SKM-1 treated with dmso at 0.1 percent for 144 hours (cell line): ENCODE measurements at regions not wholly inside any gene's neighbourhood (a gene's known extent, or its start where the extent isn't known, plus 50 kb on each side); places are given as distances from the start of the nearest gene placed in this dataset.
"Not testable (repeated sequence)": the region's sequence is repeated elsewhere in the genome, so short reads cannot be mapped to it uniquely, and the experiment has no call there.

Experiments used
- DNase-seq: peaks from one replicate; lab custom pipeline; 2025; ENCODE audit not compliant: unreplicated experiment; lab: John Stamatoyannopoulos, UW

GRCh38 chr4:95779447-95779846 lies 60.4 kb upstream of the PDHA2 start:
- no peak for DNase-seq

- DNase-seq = no peak
Observed at GRCh38 chr4:95778666-95779065, 61.2 kb upstream of the PDHA2 start.

GRCh38 chr4:95770605-95771004 lies 69.3 kb upstream of the PDHA2 start:
- not testable (repeated sequence) for DNase-seq

- DNase-seq = no peak
Observed at GRCh38 chr4:95764961-95765360, 74.9 kb upstream of the PDHA2 start.

- no peak for DNase-seq
Observed at GRCh38 chr4:95761871-95762270, 78.0 kb upstream of the PDHA2 start.

GRCh38 chr4:95761426-95761825 lies 78.5 kb upstream of the PDHA2 start:
- DNase-seq = no peak

- not testable (repeated sequence) for DNase-seq
Observed at GRCh38 chr4:95760646-95761045, 79.2 kb upstream of the PDHA2 start.

GRCh38 chr4:95758001-95758400 lies 81.9 kb upstream of the PDHA2 start:
- no peak for DNase-seq

- no peak for DNase-seq
Observed at GRCh38 chr4:95754667-95755066, 85.2 kb upstream of the PDHA2 start.

GRCh38 chr4:95749204-95749603 lies 90.7 kb upstream of the PDHA2 start:
- no peak for DNase-seq

GRCh38 chr4:95742872-95743271 lies 97.0 kb upstream of the PDHA2 start:
- no peak for DNase-seq

GRCh38 chr4:95742179-95742578 lies 97.7 kb upstream of the PDHA2 start:
- DNase-seq = no peak

GRCh38 chr4:95732061-95732460 lies 107.8 kb upstream of the PDHA2 start:
- no peak for DNase-seq

GRCh38 chr4:95729596-95729995 lies 110.3 kb upstream of the PDHA2 start:
- DNase-seq = no peak

- no peak for DNase-seq
Observed at GRCh38 chr4:95728145-95728544, 111.7 kb upstream of the PDHA2 start.

GRCh38 chr4:95715830-95716229 lies 124.1 kb upstream of the PDHA2 start:
- DNase-seq = no peak

GRCh38 chr4:95714571-95714970 lies 125.3 kb upstream of the PDHA2 start:
- no peak for DNase-seq

- DNase-seq = no peak
Observed at GRCh38 chr4:95705323-95705722, 134.6 kb upstream of the PDHA2 start.

- no peak for DNase-seq
Observed at GRCh38 chr4:95701500-95702170, 138.3 kb upstream of the PDHA2 start.

- no peak for DNase-seq
Observed at GRCh38 chr4:95694411-95694810, 145.5 kb upstream of the PDHA2 start.

- DNase-seq = no peak
Observed at GRCh38 chr4:95693594-95693993, 144.8 kb upstream of the UNC5C start.

GRCh38 chr4:95676190-95676589 lies 127.4 kb upstream of the UNC5C start:
- DNase-seq = no peak

GRCh38 chr4:95675623-95676022 lies 126.8 kb upstream of the UNC5C start:
- no peak for DNase-seq
